MM.1S (cell line): ENCODE measurements at regions not wholly inside any gene's neighbourhood (a gene's known extent, or its start where the extent isn't known, plus 50 kb on each side); places are given as distances from the start of the nearest gene placed in this dataset.

ENCODE experiments used
- DNase-seq: peaks from one replicate; pipeline ENCODE4 v3.0.0-alpha.2; 2015
- H2AFZ ChIP-seq: fragments of 300-600 bp; sonication (generic); 2 replicates; pipeline ENCODE4 v1.6.0; 2016; ENCODE audit warnings: antibody characterized with exemption, low read length
- H3F3A ChIP-seq: fragments of 300-600 bp; sonication (generic); 2 replicates; pipeline ENCODE4 v1.6.1; 2016; ENCODE audit warnings: mild to moderate bottlenecking, antibody characterized with exemption, low read length, moderate library complexity, mixed read lengths; ENCODE audit not compliant: insufficient read depth
- H3K27ac ChIP-seq: fragments of 300-600 bp; sonication (generic); 2 replicates; pipeline ENCODE4 v1.5.1; 2016; ENCODE audit warnings: mild to moderate bottlenecking, low read length
- H3K27me3 ChIP-seq: fragments of 300-600 bp; sonication (generic); replicated peaks from 2 replicates; pipeline ENCODE4 v1.6.0; 2016; ENCODE audit warnings: low read length; ENCODE audit not compliant: insufficient read depth
- H3K36me3 ChIP-seq: fragments of 300-600 bp; sonication (generic); replicated peaks from 2 replicates; pipeline ENCODE4 v1.6.1; 2016; ENCODE audit warnings: mild to moderate bottlenecking, low read length, mixed read lengths; ENCODE audit not compliant: insufficient read depth
- H3K4me1 ChIP-seq: fragments of 300-600 bp; sonication (generic); 2 replicates; pipeline ENCODE4 v1.6.1; 2016; ENCODE audit warnings: low read length, mixed read lengths
- H3K4me2 ChIP-seq: fragments of 300-600 bp; sonication (generic); 2 replicates; pipeline ENCODE4 v1.6.0; 2016; ENCODE audit warnings: low read depth, low read length
- H3K4me3 ChIP-seq: fragments of 300-600 bp; sonication (generic); 2 replicates; pipeline ENCODE4 v1.5.1; 2016; ENCODE audit warnings: low read length, mixed read lengths
- H3K79me2 ChIP-seq: fragments of 300-600 bp; sonication (generic); 2 replicates; pipeline ENCODE4 v1.6.1; 2016; ENCODE audit warnings: mixed run types, low read length, mixed read lengths
- H3K9ac ChIP-seq: fragments of 300-600 bp; sonication (generic); 2 replicates; pipeline ENCODE4 v1.6.1; 2016; ENCODE audit warnings: low read length, mixed read lengths
- H3K9me2 ChIP-seq: fragments of 300-600 bp; sonication (generic); replicated peaks from 2 replicates; pipeline ENCODE4 v1.6.1; 2016; ENCODE audit warnings: mild to moderate bottlenecking, low read length, mixed read lengths; ENCODE audit not compliant: insufficient read depth
- H3K9me3 ChIP-seq: fragments of 300-600 bp; sonication (generic); replicated peaks from 2 replicates; pipeline ENCODE4 v1.6.1; 2016; ENCODE audit warnings: mild to moderate bottlenecking, low read length, mixed read lengths; ENCODE audit not compliant: insufficient read depth
- H4K20me1 ChIP-seq: fragments of 300-600 bp; sonication (generic); 2 replicates; pipeline ENCODE4 v1.6.1; 2016; ENCODE audit warnings: mild to moderate bottlenecking, low read length, moderate library complexity, mixed read lengths; ENCODE audit not compliant: insufficient read depth
- EZH2 ChIP-seq: fragments of 300-600 bp; sonication (generic); optimal IDR thresholded peaks from 2 replicates; pipeline ENCODE3; 2017; ENCODE audit warnings: low read depth, mild to moderate bottlenecking, antibody characterized with exemption, low read length, mixed read lengths
- EZH2phosphoT487 ChIP-seq: fragments of 300-600 bp; sonication (generic); IDR thresholded peaks from 2 replicates; pipeline ENCODE4 v1.6.1; 2018; ENCODE audit warnings: antibody characterized with exemption, low read length
- TF ChIP-seq, protein P1 (sequence below): fragments of 300-600 bp; sonication (generic); IDR thresholded peaks from 2 replicates; pipeline ENCODE4 v1.5.1; 2016; ENCODE audit warnings: antibody characterized with exemption, low read length, mixed read lengths

DNA sequence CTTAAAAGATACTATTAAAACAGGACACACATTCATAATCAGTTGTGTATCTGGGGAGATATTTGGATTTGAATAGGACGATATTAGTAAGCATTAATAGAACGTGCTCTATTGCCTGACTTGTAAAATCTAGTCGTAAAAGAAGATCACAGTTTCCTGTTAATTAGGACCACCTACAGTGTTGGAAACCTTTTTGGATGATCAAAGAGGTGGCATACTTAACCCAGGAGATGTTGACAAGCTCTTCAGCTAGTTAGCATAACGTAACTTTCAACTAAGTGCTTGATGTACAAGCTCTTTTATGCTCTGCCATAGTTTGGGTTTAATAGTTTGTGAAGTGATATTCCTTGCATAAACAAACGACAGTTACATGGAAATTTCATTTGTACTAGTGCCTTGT, 293.3 kb upstream of the NR5A2 start:
- Histone ChIP-seq H3K9ac (no peak overlapping the region), H2AFZ (no peak overlapping the region), H3K36me3 (no peaks in the 10 kb centered on the region), H3K4me1 (no peaks in the 10 kb centered on the region), H3K9me2 (no peaks in the 10 kb centered on the region), H3K9me3 (no peaks in the 10 kb centered on the region), H3K4me3 (no peak overlapping the region), H3K4me2 (no peak overlapping the region), H3K79me2 (no peaks in the 10 kb centered on the region), H4K20me1 (no peaks in the 10 kb centered on the region), H3K27ac (no peak overlapping the region), H3F3A (no peaks in the 10 kb centered on the region), H3K27me3 (no peaks in the 10 kb centered on the region)
- no peak for TF ChIP-seq EZH2
- TF ChIP-seq, protein P1, sequence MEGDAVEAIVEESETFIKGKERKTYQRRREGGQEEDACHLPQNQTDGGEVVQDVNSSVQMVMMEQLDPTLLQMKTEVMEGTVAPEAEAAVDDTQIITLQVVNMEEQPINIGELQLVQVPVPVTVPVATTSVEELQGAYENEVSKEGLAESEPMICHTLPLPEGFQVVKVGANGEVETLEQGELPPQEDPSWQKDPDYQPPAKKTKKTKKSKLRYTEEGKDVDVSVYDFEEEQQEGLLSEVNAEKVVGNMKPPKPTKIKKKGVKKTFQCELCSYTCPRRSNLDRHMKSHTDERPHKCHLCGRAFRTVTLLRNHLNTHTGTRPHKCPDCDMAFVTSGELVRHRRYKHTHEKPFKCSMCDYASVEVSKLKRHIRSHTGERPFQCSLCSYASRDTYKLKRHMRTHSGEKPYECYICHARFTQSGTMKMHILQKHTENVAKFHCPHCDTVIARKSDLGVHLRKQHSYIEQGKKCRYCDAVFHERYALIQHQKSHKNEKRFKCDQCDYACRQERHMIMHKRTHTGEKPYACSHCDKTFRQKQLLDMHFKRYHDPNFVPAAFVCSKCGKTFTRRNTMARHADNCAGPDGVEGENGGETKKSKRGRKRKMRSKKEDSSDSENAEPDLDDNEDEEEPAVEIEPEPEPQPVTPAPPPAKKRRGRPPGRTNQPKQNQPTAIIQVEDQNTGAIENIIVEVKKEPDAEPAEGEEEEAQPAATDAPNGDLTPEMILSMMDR, result no peak
- TF ChIP-seq EZH2phosphoT487, result no peak
- no peak for DNase-seq

DNA sequence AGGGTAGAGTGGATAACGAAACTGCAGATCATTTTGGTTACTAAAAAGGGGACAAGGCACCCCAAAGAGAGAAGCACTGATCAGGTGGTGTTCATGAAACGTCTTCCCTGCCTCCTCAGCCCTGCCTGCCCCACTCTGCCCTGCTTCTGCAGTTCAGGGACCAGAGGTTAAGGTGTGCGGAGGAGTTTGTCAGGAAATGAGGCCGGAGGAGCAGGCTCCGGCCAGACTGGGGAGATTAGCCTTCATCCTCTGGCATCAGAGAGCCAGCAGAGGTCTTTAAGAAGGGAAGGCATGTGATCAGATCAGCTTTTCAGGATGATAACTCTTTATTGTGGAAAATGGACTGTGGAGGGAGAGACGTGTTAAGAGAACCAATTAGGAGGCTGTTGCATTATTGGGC, 291.9 kb upstream of the NR5A2 start:
- H3K9me3 ChIP-seq, result no peaks in the 10 kb centered on the region
- TF ChIP-seq, protein P1, result no peak
- TF ChIP-seq EZH2phosphoT487 (no peak), EZH2 (no peak)
- no peak overlapping the region for H3K4me3 ChIP-seq
- no peak overlapping the region for H2AFZ ChIP-seq
- no peak overlapping the region for H3K27ac ChIP-seq
- no peaks in the 10 kb centered on the region for H3K4me1 ChIP-seq
- H3K9ac ChIP-seq, result no peak overlapping the region
- DNase-seq, result no peak
- H3K4me2 ChIP-seq, result no peak overlapping the region
- no peaks in the 10 kb centered on the region for H3F3A ChIP-seq
- no peaks in the 10 kb centered on the region for H4K20me1 ChIP-seq
- no peaks in the 10 kb centered on the region for H3K9me2 ChIP-seq
- no peaks in the 10 kb centered on the region for H3K79me2 ChIP-seq
- H3K27me3 ChIP-seq, result no peaks in the 10 kb centered on the region
- no peaks in the 10 kb centered on the region for H3K36me3 ChIP-seq

DNA sequence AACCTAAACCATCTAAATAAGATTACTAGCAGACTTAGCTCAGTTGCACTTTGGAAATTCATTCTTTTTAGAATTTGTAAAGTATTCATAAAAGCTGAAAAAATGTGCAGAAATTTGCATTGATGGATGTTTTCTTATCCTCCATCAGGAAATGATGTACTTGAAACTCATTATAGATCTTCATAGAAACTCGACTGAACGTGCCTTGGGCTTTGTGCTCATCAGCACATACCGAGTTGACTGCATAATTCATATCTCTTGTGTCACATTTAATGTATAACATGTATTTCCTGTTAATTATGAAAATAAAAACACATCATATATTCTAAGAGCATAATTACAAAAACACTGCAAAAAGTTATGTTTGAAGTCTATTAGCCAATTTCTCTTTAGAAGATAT, 290.9 kb upstream of the NR5A2 start:
- no peak for DNase-seq
- no peak overlapping the region for H3K27ac ChIP-seq
- H2AFZ ChIP-seq, result no peak overlapping the region
- no peaks in the 10 kb centered on the region for H3K9me3 ChIP-seq
- H3K27me3 ChIP-seq, result no peaks in the 10 kb centered on the region
- H3K4me2 ChIP-seq, result no peak overlapping the region
- H3K9ac ChIP-seq, result no peak overlapping the region
- no peaks in the 10 kb centered on the region for H3K36me3 ChIP-seq
- H3K4me3 ChIP-seq, result no peak overlapping the region
- H3K9me2 ChIP-seq, result no peaks in the 10 kb centered on the region
- H3K4me1 ChIP-seq, result no peaks in the 10 kb centered on the region
- H3F3A ChIP-seq, result no peaks in the 10 kb centered on the region
- no peaks in the 10 kb centered on the region for H4K20me1 ChIP-seq
- no peaks in the 10 kb centered on the region for H3K79me2 ChIP-seq
- TF ChIP-seq EZH2phosphoT487, result no peak
- TF ChIP-seq, protein P1, result no peak
- TF ChIP-seq EZH2, result no peak

DNA sequence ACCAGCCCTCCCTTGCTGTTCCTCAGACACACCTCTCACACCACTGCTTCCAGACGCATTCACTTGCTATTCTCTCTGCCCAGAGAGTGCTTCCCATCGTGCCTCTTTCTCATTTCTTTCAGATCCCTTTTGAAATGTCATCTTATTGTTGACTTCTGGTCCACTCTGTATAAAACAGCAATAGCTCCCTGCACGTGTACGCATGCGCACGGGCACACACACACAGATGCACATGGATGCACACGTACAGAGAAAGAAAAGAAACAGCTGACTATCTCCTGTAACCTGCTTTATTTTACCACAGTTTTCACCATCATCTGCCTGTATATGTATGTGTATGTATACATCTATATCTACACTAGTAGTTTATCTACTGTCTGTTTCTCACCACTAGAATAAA, 285.9 kb upstream of the NR5A2 start:
- no peak overlapping the region for H3K4me3 ChIP-seq
- H3K36me3 ChIP-seq, result no peaks in the 10 kb centered on the region
- H3K4me1 ChIP-seq, result no peaks in the 10 kb centered on the region
- H3K9me2 ChIP-seq, result no peaks in the 10 kb centered on the region
- TF ChIP-seq, protein P1, result no peak
- TF ChIP-seq EZH2phosphoT487, result no peak
- TF ChIP-seq EZH2, result no peak
- H3K9me3 ChIP-seq, result no peaks in the 10 kb centered on the region
- no peak overlapping the region for H3K4me2 ChIP-seq
- H3K27me3 ChIP-seq, result no peaks in the 10 kb centered on the region
- H2AFZ ChIP-seq, result no peak overlapping the region
- DNase-seq, result no peak
- H3K79me2 ChIP-seq, result no peaks in the 10 kb centered on the region
- no peaks in the 10 kb centered on the region for H4K20me1 ChIP-seq
- no peak overlapping the region for H3K9ac ChIP-seq
- H3K27ac ChIP-seq, result no peak overlapping the region
- no peaks in the 10 kb centered on the region for H3F3A ChIP-seq
